NCI-H128 (cell line): ENCODE measurements at regions not wholly inside any gene's neighbourhood (a gene's known extent, or its start where the extent isn't known, plus 50 kb on each side); places are given as distances from the start of the nearest gene placed in this dataset.
"Not testable (repeated sequence)": the region's sequence is repeated elsewhere in the genome, so short reads cannot be mapped to it uniquely, and the experiment has no call there.

Experiments
- DNase-seq: peaks from one replicate; lab custom pipeline; 2025; ENCODE audit not compliant: unreplicated experiment; lab: John Stamatoyannopoulos, UW

DNA sequence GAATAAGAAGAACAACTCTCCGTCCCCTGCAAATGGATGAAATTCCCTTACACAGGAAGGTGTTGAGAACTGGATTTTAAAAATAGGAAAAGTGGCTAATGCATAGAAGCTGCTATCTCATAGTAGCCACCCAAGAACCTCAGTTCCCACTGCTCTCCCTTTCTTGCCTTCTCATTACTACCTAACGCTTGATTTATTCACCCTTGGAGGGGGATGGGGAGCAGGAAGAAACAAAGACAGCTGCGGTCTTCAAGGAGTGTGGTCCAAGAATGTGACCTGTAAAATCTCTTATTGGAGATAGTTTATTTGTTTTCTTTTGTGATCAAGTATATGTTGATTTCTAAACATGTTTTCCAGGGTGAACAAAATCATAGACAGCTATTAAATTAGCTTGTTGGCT, 274.1 kb upstream of the CTNNB1 start:
- DNase-seq = no peak

- DNase-seq = no peak
Measured at GRCh38 chr3:40930131-40930538, 269.2 kb upstream of the CTNNB1 start.

- no peak for DNase-seq
Measured at GRCh38 chr3:40930756-40931155, 268.5 kb upstream of the CTNNB1 start.

DNA sequence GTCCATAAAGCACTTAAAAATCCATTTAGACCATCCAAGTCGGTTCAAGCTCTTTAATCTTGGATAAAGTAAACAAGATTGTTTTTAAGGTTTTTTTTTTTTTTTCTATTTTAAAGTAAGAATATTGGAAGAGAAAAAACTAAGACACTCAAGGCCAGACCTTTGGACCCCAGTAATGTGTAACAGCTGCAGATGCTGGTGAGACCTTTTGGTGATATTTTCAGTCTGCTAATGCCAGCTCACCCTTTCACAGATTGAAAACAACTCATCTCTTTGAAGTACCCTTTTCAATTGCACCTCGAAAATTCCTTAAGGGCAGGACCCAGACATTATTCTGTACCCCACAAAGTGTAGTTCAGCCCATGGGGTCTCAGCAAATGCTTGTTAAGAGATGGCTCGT, 260.7 kb upstream of the CTNNB1 start:
- no peak for DNase-seq

GRCh38 chr3:40939030-40939740, 260.1 kb upstream of the CTNNB1 start:
- no peak for DNase-seq

DNA sequence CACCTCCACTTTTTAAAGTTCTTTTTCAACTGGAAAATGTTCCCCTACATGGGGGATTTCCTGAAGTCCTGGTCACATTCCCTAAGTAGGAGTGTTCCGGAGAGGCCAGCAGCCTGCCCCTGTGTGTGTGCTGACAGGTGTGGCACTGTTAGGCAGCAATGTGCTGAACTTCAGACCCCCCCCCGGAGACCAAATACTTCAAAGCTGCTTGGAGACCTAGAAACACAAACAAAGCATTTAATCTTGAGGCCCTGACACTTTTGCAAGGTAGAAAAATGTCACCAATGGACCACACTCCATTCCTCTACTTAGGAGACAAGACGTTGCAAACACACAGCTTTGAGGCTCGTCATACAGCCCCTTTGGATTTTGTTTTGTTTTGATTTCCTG, 259.6 kb upstream of the CTNNB1 start:
- no peak for DNase-seq

DNA sequence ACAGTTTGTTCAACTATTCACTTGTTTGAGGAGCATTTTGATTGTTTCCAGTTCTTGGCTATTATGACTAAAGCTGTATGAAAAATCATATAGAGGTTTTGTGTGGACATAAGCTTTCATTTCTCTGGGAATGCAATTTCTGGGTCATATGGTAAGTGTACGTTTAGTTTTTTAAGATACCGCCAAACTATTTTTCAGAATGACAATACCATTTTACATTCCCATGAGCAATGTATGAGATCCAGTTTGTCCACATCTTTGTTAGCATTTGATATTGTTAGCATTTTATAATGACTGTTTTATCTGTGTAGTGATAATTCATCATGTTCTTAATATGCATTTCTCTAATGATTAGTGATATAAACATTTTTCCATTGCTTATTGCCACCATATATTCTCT, 258.7 kb upstream of the CTNNB1 start:
- DNase-seq = no peak

- not testable (repeated sequence) for DNase-seq
Measured at GRCh38 chr3:40947022-40947421, 252.3 kb upstream of the CTNNB1 start.

GRCh38 chr3:40949347-40949746, 250.0 kb upstream of the CTNNB1 start:
- DNase-seq = not testable (repeated sequence)

DNA sequence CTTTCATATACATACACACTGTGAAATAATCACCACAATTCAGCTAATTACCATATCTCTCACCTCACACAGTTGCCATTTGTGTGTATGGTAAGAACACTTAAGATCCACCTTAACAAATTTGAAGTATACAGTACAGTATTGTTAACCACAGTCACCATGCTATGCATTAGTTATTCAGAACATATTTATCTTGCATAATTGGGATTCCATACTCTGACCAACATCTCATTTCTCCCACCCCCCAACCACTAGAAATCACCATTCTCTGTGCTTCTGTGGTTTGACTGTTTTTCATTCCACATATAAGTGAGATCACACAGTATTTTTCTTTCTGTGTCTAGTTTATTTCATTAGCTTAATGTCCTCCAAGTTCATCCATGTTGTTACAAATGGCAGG, 247.7 kb upstream of the CTNNB1 start:
- no peak for DNase-seq

GRCh38 chr3:40961104-40961857, 238.0 kb upstream of the CTNNB1 start:
- DNase-seq = no peak

- DNase-seq = no peak
Measured at GRCh38 chr3:40962721-40963120, 236.6 kb upstream of the CTNNB1 start.

- no peak for DNase-seq
Measured at GRCh38 chr3:40968666-40969065, 230.6 kb upstream of the CTNNB1 start.

GRCh38 chr3:40969341-40969740, 230.0 kb upstream of the CTNNB1 start:
- DNase-seq = no peak

GRCh38 chr3:40969756-40970466, 229.4 kb upstream of the CTNNB1 start:
- DNase-seq = no peak

- DNase-seq = no peak
Measured at GRCh38 chr3:40971191-40972168, 227.8 kb upstream of the CTNNB1 start.

DNA sequence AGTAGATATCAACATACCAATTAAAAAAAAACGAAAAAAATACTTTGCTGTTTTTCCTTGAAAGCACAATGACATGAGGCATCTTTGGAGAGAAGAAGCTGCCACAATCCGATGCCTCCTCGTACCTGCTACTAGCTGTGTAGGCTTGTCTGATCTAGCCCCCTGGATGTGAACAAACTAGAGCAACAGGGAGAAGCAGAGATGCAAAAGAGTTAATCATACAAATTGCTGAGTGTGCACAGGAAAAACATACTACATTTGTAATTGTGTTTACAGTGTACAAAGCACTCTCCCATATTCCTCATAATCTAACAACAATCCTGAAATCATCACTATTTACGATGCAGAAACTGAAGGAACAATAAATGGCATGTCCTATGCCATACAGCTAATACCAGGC, 227.0 kb upstream of the CTNNB1 start:
- DNase-seq = no peak

DNA sequence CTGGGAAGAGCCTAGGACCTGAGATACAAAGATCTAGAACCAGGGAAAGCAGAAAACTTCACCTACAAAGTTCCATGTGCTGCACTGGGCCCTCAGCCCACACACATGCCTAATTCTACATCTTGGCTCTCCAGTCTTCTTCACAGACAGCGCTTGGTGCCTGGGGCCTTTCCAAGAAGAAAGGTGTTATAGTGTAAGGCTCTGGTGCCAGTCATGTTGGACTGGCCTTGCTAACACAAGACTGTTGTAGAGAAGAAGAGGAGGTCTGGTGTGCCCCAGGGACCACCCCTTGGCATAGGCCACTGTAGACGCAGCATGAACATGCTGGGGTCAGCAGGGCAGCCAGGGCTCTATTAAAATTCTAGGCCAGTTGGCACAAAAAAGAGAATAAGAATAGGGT, 226.2 kb upstream of the CTNNB1 start:
- DNase-seq = no peak

DNA sequence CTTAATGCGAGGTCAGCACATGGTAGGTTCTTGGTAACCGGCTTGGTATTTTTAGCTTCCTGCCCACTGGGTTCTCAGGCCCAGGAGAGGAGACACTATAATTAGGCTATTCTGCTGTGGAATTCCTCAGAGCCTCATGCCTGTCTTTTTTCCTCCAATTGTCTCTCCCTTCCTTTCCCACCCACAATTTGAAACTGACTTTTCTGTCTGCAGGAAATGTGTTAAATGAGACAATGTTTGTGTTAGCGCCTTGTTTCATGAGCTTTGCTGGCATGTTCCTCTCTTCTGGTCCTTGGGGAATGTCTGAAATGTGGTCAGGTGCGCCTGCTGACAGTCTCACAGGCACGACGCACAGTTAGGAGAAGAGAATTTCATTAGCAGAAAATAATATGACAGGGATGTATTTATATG, 223.6 kb upstream of the CTNNB1 start:
- no peak for DNase-seq

DNA sequence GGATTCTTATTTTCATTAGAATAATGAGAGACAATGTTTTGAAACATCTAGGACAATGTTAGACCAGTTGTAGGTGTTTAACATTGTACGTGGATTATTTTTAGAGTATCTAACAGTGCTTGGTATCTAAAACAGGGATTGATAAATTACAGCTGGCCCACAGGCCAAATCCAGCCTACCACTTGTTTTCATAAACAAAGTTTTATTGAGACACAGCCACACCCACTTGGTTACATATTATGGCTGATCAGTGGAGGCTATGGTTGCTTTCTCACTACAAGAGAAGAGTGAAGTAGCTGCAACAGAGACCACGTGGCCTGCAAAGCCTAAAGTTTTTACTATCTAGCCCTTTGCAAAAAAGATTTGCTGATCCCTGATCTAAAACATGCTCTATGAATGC, 223.1 kb upstream of the CTNNB1 start:
- DNase-seq = no peak

- DNase-seq = no peak
Measured at GRCh38 chr3:40978442-40978841, 220.9 kb upstream of the CTNNB1 start.
